Liver (tissue), 8 donors: ENCODE measurements at regions not wholly inside any gene's neighbourhood (a gene's known extent, or its start where the extent isn't known, plus 50 kb on each side); places are given as distances from the start of the nearest gene placed in this dataset.

Experiments used
- DNase-seq: peaks from one replicate; pipeline ENCODE4 v3.0.0-alpha.2; 2017; ENCODE audit warnings: low spot score
- H3K27ac ChIP-seq, 2 donors: one replicate each; pipeline ENCODE4 v1.7.0; 2013; ENCODE audit warnings: inconsistent platforms in 2 of 2, low read length in 2 of 2, control low read depth in 1 of 2, low read depth in 1 of 2, mild to moderate bottlenecking in 1 of 2
- H3K27me3 ChIP-seq, 4 donors: one replicate each; pipeline versions ENCODE4 v1.6.1 to v1.7.0; 2013; ENCODE audit warnings: low read length in 3 of 4, inconsistent platforms in 1 of 4, mild to moderate bottlenecking in 1 of 4, moderate library complexity in 1 of 4; ENCODE audit not compliant: control insufficient read depth in 4 of 4, insufficient read depth in 4 of 4
- H3K36me3 ChIP-seq, 4 donors: one replicate each; pipeline versions ENCODE4 v1.6.1 to v1.7.0; 2013; ENCODE audit warnings: low read length in 3 of 4, mild to moderate bottlenecking in 3 of 4, low read depth in 1 of 4, moderate library complexity in 1 of 4; ENCODE audit not compliant: control insufficient read depth in 4 of 4, insufficient read depth in 3 of 4
- H3K4me1 ChIP-seq, 4 donors: one replicate each; pipeline versions ENCODE4 v1.6.1 to v1.7.0; 2013; ENCODE audit warnings: low read length in 3 of 4, mild to moderate bottlenecking in 3 of 4, moderate library complexity in 1 of 4; ENCODE audit not compliant: control insufficient read depth in 4 of 4, insufficient read depth in 4 of 4
- H3K4me3 ChIP-seq, 3 donors: one replicate each; pipeline versions ENCODE4 v1.6.1 to v1.7.0; 2013; ENCODE audit warnings: low read length in 3 of 3, control low read depth in 1 of 3, low read depth in 1 of 3, mild to moderate bottlenecking in 1 of 3
- H3K9ac ChIP-seq, 2 donors: one replicate each; pipeline ENCODE4 v1.7.0; 2013; ENCODE audit warnings: low read length in 2 of 2, mild to moderate bottlenecking in 2 of 2, moderate library complexity in 2 of 2, control low read depth in 1 of 2, low read depth in 1 of 2
- H3K9me3 ChIP-seq, 4 donors: one replicate each; pipeline versions ENCODE4 v1.6.1 to v1.7.0; 2013; ENCODE audit warnings: low read length in 3 of 4; ENCODE audit not compliant: control insufficient read depth in 4 of 4
- ATF3 ChIP-seq: IDR thresholded peaks from 2 replicates; pipeline ENCODE4 v1.6.1; 2016; ENCODE audit warnings: antibody characterized with exemption
- CTCF ChIP-seq: fragments of 150-350 bp; IDR thresholded peaks from 2 replicates; pipeline ENCODE4 v1.5.1; 2017; ENCODE audit warnings: improper control_type of control experiment, low read depth, low read length; ENCODE audit not compliant: missing input control
- FOXA1 ChIP-seq: IDR thresholded peaks from 2 replicates; pipeline ENCODE4 v1.6.1; 2016; ENCODE audit warnings: antibody characterized with exemption
- FOXA2 ChIP-seq: IDR thresholded peaks from 2 replicates; pipeline ENCODE4 v1.6.1; 2016; ENCODE audit warnings: antibody characterized with exemption
- GABPA ChIP-seq, 2 donors: IDR thresholded peaks in 1 of 2; conservative IDR thresholded peaks in 1 of 2; 2 replicates each; pipeline ENCODE4 v1.6.1; 2016; ENCODE audit warnings: antibody characterized with exemption in 2 of 2, mild to moderate bottlenecking in 1 of 2, moderate library complexity in 1 of 2
- HNF4A ChIP-seq, 2 donors: conservative IDR thresholded peaks; 2 replicates each; pipeline ENCODE4 v1.6.1; 2016; ENCODE audit warnings: antibody characterized with exemption in 2 of 2, mild to moderate bottlenecking in 2 of 2
- HNF4G ChIP-seq: IDR thresholded peaks from 2 replicates; pipeline ENCODE4 v1.6.1; 2016; ENCODE audit warnings: antibody characterized with exemption
- JUND ChIP-seq, 2 donors: IDR thresholded peaks; 2 replicates each; pipeline ENCODE4 v1.6.1; 2016; ENCODE audit warnings: antibody characterized with exemption in 2 of 2
- NR2F2 ChIP-seq: IDR thresholded peaks from 2 replicates; pipeline ENCODE4 v1.6.1; 2016; ENCODE audit warnings: antibody characterized with exemption
- RAD21 ChIP-seq, 2 donors: IDR thresholded peaks; 2 replicates each; pipeline ENCODE4 v1.6.1; 2016; ENCODE audit warnings: antibody characterized with exemption in 2 of 2, mild to moderate bottlenecking in 2 of 2
- RXRA ChIP-seq, 2 donors: IDR thresholded peaks; 2 replicates each; pipeline ENCODE4 v1.6.1; 2017 to 2018; ENCODE audit warnings: antibody characterized with exemption in 2 of 2, mild to moderate bottlenecking in 1 of 2
- SP1 ChIP-seq: IDR thresholded peaks from 2 replicates; pipeline ENCODE4 v1.6.1; 2018; ENCODE audit warnings: antibody characterized with exemption, mild to moderate bottlenecking
- TAF1 ChIP-seq: conservative IDR thresholded peaks from 2 replicates; pipeline ENCODE4 v1.6.1; 2016; ENCODE audit warnings: antibody characterized with exemption, mild to moderate bottlenecking
- YY1 ChIP-seq: IDR thresholded peaks from 2 replicates; pipeline ENCODE4 v1.6.1; 2016; ENCODE audit warnings: antibody characterized with exemption, mild to moderate bottlenecking
- ZBTB33 ChIP-seq: IDR thresholded peaks from 2 replicates; pipeline ENCODE4 v1.6.1; 2016; ENCODE audit warnings: antibody characterized with exemption
- WGBS: extraction: QIAGEN DNeasy Blood & Tissue Kit; methylation state at CpG from one replicate; pipeline ENCODE4 v1.1.7; 2013; 5-methylcytosine and 5-hydroxymethylcytosine counted together
- donor health status: healthy.
- donor health status: healthy.
- donor health status: healthy.
- donor health status: healthy.
- donor health status: healthy.

- no peaks in the 10 kb centered on the region for H3K27me3 ChIP-seq
- H3K36me3 ChIP-seq = no peaks in the 10 kb centered on the region
- no peak overlapping the region for H3K9ac ChIP-seq
- H3K4me3 ChIP-seq = no peak overlapping the region
- no peaks in the 10 kb centered on the region for H3K9me3 ChIP-seq
- 75% methylated on average over 2 of the region's 2 CpGs for WGBS
- no peak for DNase-seq
- H3K4me1 ChIP-seq = no peaks in the 10 kb centered on the region
- TF ChIP-seq YY1 = no peak
- no peak for TF ChIP-seq FOXA1
- no peak for TF ChIP-seq RXRA (IDR thresholded peaks at IDR 0.05)
- no peak for TF ChIP-seq HNF4G
- TF ChIP-seq GABPA (IDR thresholded peaks at IDR 0.05 in 1 of 2, conservative IDR thresholded peaks at IDR 0.05 in 1 of 2) = no peak
- TF ChIP-seq CTCF = no peak
- no peak for TF ChIP-seq HNF4A (conservative IDR thresholded peaks at IDR 0.05)
- no peak for TF ChIP-seq RAD21 (IDR thresholded peaks at IDR 0.05)
- TF ChIP-seq SP1 = no peak
- TF ChIP-seq ZBTB33 = no peak
- TF ChIP-seq FOXA2 = no peak
- no peak overlapping the region for H3K27ac ChIP-seq
Observed at GRCh38 chr4:35253331-35253730, 991.0 kb downstream of the ARAP2 start.

GRCh38 chr4:35286434-35286833 lies 957.9 kb downstream of the ARAP2 start:
- 82% methylated on average over 2 of the region's 2 CpGs for WGBS
- Histone ChIP-seq H3K9me3 (no peaks in the 10 kb centered on the region), H3K9ac (no peak overlapping the region), H3K36me3 (no peaks in the 10 kb centered on the region), H3K4me3 (no peak overlapping the region), H3K27me3 (peaks cover 0 to 3% (median 0%) of the 10 kb centered on the region in 4 donors), H3K4me1 (no peaks in the 10 kb centered on the region), H3K27ac (no peak overlapping the region)
- DNase-seq = no peak
- TF ChIP-seq RXRA (IDR thresholded peaks at IDR 0.05) (no peak), YY1 (no peak), NR2F2 (no peak)

- WGBS = 59% methylated on average over 11 of the region's 11 CpGs
Observed at GRCh38 chr4:35300996-35301774, 943.1 kb downstream of the ARAP2 start.

More at GRCh38 chr4:35300996-35301774, 943.1 kb downstream of the ARAP2 start:
- H3K27ac ChIP-seq = no peak overlapping the region
- no peaks in the 10 kb centered on the region for H3K4me1 ChIP-seq
- DNase-seq = no peak
- H3K4me3 ChIP-seq = no peak overlapping the region
- no peaks in the 10 kb centered on the region for H3K27me3 ChIP-seq
- no peaks in the 10 kb centered on the region for H3K9me3 ChIP-seq
- no peak overlapping the region for H3K9ac ChIP-seq
- no peaks in the 10 kb centered on the region for H3K36me3 ChIP-seq
- TF ChIP-seq JUND (IDR thresholded peaks at IDR 0.05) = no peak
- no peak for TF ChIP-seq FOXA1
- TF ChIP-seq TAF1 = no peak
- no peak for TF ChIP-seq ATF3
- TF ChIP-seq HNF4G = no peak
- TF ChIP-seq HNF4A (conservative IDR thresholded peaks at IDR 0.05) = no peak
- no peak for TF ChIP-seq CTCF
- no peak for TF ChIP-seq YY1
- TF ChIP-seq FOXA2 = no peak
- TF ChIP-seq RAD21 (IDR thresholded peaks at IDR 0.05) = no peak
- TF ChIP-seq SP1 = no peak
